Choroid plexus epithelial cell (primary cell): ENCODE measurements at regions not wholly inside any gene's neighbourhood (a gene's known extent, or its start where the extent isn't known, plus 50 kb on each side); places are given as distances from the start of the nearest gene placed in this dataset.

Experiments
- DNase-seq: peaks from one replicate; pipeline ENCODE4 v3.0.0-alpha.2; 2010; ENCODE audit warnings: low read depth
- H3K4me3 ChIP-seq: 2 replicates; pipeline ENCODE4 v1.5.1; 2011; ENCODE audit warnings: low read depth, mild to moderate bottlenecking, control low read depth, low read length, moderate library complexity
- TF ChIP-seq, protein P1 (sequence below): conservative IDR thresholded peaks from 2 replicates; pipeline ENCODE4 v1.5.1; 2011; ENCODE audit warnings: low read depth, mild to moderate bottlenecking, control low read depth, inconsistent platforms, low read length, moderate library complexity

DNA sequence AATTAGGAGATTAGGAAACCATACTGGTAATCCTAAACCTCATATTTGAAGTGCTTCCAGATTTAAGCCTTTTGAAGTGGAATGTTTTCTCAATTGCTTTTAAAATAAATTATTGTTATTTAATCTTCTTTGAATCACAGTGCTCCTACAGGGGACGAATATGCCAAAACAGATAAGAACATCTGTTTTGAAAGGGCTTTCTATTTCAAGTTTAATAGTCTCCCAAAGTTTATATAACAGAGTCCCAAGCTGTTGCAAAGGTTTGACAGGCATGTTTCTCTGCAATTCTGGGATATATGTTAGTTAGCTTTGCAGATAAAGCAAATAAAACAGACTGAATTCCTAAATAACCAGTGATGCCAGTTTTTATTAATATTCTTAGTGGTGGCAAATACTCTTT is 803.7 kb downstream of the TLE4 start:
- H3K4me3 ChIP-seq, result no peak overlapping the region
- DNase-seq, result peak; percentile 24
- TF ChIP-seq, protein P1, sequence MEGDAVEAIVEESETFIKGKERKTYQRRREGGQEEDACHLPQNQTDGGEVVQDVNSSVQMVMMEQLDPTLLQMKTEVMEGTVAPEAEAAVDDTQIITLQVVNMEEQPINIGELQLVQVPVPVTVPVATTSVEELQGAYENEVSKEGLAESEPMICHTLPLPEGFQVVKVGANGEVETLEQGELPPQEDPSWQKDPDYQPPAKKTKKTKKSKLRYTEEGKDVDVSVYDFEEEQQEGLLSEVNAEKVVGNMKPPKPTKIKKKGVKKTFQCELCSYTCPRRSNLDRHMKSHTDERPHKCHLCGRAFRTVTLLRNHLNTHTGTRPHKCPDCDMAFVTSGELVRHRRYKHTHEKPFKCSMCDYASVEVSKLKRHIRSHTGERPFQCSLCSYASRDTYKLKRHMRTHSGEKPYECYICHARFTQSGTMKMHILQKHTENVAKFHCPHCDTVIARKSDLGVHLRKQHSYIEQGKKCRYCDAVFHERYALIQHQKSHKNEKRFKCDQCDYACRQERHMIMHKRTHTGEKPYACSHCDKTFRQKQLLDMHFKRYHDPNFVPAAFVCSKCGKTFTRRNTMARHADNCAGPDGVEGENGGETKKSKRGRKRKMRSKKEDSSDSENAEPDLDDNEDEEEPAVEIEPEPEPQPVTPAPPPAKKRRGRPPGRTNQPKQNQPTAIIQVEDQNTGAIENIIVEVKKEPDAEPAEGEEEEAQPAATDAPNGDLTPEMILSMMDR, result no peak

DNA sequence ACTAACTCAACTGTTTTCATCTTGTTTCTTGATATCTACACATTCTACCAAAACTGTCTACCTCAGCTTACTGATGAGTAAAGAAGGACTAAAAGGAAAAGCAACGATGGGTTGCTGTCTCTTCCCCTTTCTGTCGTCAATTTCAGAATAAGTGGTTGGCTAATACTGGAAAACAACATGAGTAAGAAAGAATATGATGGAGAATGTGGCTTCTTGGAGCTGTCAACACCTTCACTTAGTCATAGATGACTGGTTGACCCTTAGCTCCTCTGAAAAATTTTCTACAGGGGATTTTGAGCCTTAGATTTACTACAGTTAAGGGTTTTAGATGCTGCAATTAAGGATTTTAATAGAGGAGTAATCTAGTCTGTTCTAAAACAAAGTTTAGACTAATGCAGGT is 797.9 kb downstream of the TLE4 start:
- DNase-seq, result peak; percentile 93
- TF ChIP-seq, protein P1, result no peak

DNA sequence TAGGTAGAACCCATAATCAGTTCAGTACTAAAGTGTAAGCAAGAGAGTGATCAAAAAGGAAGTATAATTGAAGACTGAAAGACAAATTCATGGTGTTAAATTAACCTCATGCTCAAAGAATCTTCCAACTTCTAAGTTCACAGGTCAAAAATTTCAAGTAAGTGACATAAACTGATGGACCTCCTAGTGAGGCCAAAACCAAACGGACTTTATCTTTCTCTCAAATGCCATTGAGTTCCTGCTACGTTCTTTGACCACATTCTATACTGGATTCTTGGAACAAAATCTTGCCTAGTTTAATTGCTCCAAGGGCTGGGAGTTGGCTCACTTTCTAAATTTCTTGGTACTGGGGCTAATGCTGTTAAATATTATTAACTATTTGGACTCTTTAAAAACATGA is 794.9 kb downstream of the TLE4 start:
- H3K4me3 ChIP-seq, result no peak overlapping the region
- TF ChIP-seq, protein P1, result no peak
- DNase-seq, result peak; percentile 54

More for the DNA sequence above, 797.9 kb downstream of the TLE4 start:
- H3K4me3 ChIP-seq, result no peak overlapping the region

DNA sequence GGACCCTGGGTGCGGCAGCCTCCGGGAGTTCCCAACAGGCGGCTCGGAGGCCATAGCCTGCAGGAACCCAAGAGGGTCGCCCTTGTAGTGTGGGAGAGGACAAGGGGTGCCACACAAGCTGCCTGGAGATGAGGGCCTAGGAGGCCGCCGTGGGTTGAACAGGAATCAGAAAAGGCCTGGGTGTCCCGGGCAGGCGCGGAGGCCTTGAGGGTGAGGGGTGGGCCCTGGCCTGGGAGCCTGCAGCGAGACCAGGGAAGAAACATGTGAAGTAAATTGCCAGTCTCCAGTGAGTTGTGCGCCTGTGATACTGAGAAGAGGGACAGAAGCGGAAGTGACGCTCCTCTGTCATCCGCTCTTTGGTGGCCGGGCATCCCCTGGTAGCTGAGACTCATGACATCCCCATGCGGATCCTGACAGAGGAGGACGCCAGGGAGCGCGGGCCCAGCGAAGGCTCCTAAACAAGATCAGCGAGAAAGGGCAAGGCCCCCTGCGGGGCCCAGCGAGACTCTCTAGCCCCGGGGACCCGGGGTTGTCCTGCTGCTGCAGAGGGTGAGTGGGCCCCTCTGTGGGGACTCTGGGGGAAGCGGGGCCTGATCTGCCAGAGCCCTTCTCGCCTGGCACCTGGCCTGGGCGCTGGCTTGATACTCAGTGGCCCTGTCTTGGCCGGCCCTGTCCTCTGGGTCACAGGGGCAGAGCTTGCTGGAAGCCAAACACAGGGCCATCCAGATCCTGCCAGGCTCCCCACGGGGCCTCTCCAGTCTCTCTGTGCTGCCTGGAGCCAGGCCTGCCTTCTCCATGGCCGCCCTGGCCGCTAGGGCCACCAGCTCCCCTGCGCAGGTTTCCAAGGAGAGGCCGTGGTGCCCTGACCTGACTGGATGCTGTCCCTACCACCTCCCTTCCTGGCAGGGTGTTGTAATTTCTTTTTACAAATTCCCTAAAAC is 788.4 kb downstream of the TLE4 start:
- no peak overlapping the region for H3K4me3 ChIP-seq
- no peak for DNase-seq
- TF ChIP-seq, protein P1, result no peak

DNA sequence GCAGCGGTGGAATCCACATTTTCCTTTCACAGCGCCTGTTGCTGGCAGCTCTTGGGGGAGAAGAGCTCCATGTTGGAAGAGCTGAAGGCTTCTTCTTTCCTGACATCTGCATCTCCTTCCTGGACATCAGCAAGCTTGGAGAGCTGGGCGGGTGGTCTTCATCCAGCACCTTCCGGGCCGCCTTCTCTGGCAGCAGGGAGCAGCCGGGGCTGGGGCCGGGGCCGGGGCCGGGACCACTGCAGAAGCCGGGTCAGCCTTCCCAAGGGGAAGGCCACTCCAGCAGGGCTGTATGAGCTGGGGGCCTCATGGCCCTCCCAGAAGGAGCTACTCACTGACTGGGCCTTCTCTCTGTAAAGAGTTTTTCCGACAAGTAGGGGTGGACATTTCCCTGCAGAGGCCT is 787.5 kb downstream of the TLE4 start:
- no peak for DNase-seq
- TF ChIP-seq, protein P1, result no peak

DNA sequence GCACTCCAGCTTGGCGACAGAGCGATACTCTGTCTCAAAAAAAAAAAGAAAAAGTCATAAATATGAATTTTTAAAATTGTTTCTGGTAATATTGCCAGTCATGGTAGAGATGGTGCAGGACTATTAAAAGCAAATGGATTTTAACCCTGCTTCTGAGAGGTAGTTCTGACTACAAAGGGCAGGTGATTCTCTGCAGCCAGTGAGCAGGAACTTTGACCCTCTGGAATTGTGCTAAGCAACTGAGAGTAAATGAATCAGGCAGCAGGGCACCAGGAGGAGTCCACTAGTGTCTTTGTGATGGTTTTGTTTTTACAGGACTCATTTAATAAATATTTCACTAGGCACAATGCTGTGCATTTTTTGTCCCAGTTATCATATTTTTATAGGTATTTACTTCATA is 781.2 kb downstream of the TLE4 start:
- TF ChIP-seq, protein P1, result no peak
- H3K4me3 ChIP-seq, result no peak overlapping the region
- no peak for DNase-seq

More for the DNA sequence above, 787.5 kb downstream of the TLE4 start:
- no peak overlapping the region for H3K4me3 ChIP-seq

DNA sequence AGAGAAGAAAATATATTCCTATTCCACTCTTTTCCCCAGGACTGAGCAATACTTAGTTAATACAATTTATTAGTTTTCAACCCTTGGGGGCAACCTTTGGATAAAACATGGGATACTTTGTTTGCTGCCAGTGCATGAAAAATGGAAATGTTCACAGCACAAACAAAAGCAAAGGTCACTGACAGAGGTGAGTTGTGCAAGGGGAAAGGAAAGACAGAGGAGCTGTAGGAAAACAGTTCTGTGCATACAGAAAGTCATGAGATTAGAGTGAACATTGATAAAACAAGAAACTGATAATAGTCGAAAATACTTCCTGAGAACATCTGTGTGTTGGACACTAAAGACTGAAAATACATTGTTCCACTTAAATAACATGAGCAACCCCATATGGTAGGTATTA is 779.8 kb downstream of the TLE4 start:
- DNase-seq, result no peak
- no peak overlapping the region for H3K4me3 ChIP-seq
- TF ChIP-seq, protein P1, result no peak
